ENCODE measurements at regions not wholly inside any gene's neighbourhood (a gene's known extent, or its start where the extent isn't known, plus 50 kb on each side); places are given as distances from the start of the nearest gene placed in this dataset.

- H3K27ac Mint-ChIP-seq: no peak overlapping the region
- ATAC-seq (ENCODE audit: low read depth): no peak
- H3K4me3 Mint-ChIP-seq: no peak overlapping the region
- no peaks in the 10 kb centered on the region for H3K36me3 Mint-ChIP-seq
- DNase-seq (ENCODE audit: low spot score in 2 of 2): no peak
- H3K27me3 Mint-ChIP-seq: no peaks in the 10 kb centered on the region
- no peaks in the 10 kb centered on the region for H3K4me1 Mint-ChIP-seq
- H3K9me3 Mint-ChIP-seq: peaks cover 4% of the 10 kb centered on the region
Measured at GRCh38 chr17:71666047-71666446, 454.8 kb upstream of the SOX9 start.

- Mint-ChIP-seq H3K27ac (no peak overlapping the region), H3K27me3 (no peaks in the 10 kb centered on the region), H3K4me1 (no peaks in the 10 kb centered on the region), H3K4me3 (no peak overlapping the region), H3K9me3 (peaks cover 5% of the 10 kb centered on the region), H3K36me3 (no peaks in the 10 kb centered on the region)
- ATAC-seq (ENCODE audit: low read depth) (no peak), DNase-seq (ENCODE audit: low spot score in 2 of 2) (no peak)
Measured at GRCh38 chr17:71667661-71668060, 453.2 kb upstream of the SOX9 start.

- Mint-ChIP-seq H3K27me3 (no peaks in the 10 kb centered on the region), H3K4me3 (no peak overlapping the region), H3K9me3 (peaks cover 5% of the 10 kb centered on the region), H3K27ac (no peak overlapping the region), H3K36me3 (no peaks in the 10 kb centered on the region), H3K4me1 (no peaks in the 10 kb centered on the region)
- DNase-seq (ENCODE audit: low spot score in 2 of 2) (no peak), ATAC-seq (ENCODE audit: low read depth) (no peak)
Measured at GRCh38 chr17:71668807-71669206, 452.0 kb upstream of the SOX9 start.

- H3K9me3 Mint-ChIP-seq: peaks cover 4% of the 10 kb centered on the region
- no peak overlapping the region for H3K27ac Mint-ChIP-seq
- H3K4me3 Mint-ChIP-seq: no peak overlapping the region
- no peaks in the 10 kb centered on the region for H3K27me3 Mint-ChIP-seq
- H3K36me3 Mint-ChIP-seq: no peaks in the 10 kb centered on the region
- no peak for DNase-seq (ENCODE audit: low spot score in 2 of 2)
- H3K4me1 Mint-ChIP-seq: no peaks in the 10 kb centered on the region
- ATAC-seq (ENCODE audit: low read depth): no peak
Measured at GRCh38 chr17:71677439-71677838, 443.4 kb upstream of the SOX9 start.

- DNase-seq (ENCODE audit: low spot score in 2 of 2) (no peak), ATAC-seq (ENCODE audit: low read depth) (no peak)
- H3K4me3 Mint-ChIP-seq: no peak overlapping the region
- H3K27me3 Mint-ChIP-seq: no peaks in the 10 kb centered on the region
- H3K27ac Mint-ChIP-seq: no peak overlapping the region
- no peaks in the 10 kb centered on the region for H3K4me1 Mint-ChIP-seq
- H3K9me3 Mint-ChIP-seq: peaks cover 12% of the 10 kb centered on the region
- H3K36me3 Mint-ChIP-seq: no peaks in the 10 kb centered on the region
Measured at GRCh38 chr17:71679832-71680231, 441.0 kb upstream of the SOX9 start.

GRCh38 chr17:71681427-71682173 is 439.2 kb upstream of the SOX9 start:
- H3K9me3 Mint-ChIP-seq: peaks cover 12% of the 10 kb centered on the region
- ATAC-seq (ENCODE audit: low read depth) (no peak), DNase-seq (ENCODE audit: low spot score in 2 of 2) (no peak)
- no peak overlapping the region for H3K4me3 Mint-ChIP-seq
- H3K27ac Mint-ChIP-seq: no peak overlapping the region
- no peaks in the 10 kb centered on the region for H3K36me3 Mint-ChIP-seq
- no peaks in the 10 kb centered on the region for H3K27me3 Mint-ChIP-seq
- no peaks in the 10 kb centered on the region for H3K4me1 Mint-ChIP-seq

- Mint-ChIP-seq H3K27me3 (no peaks in the 10 kb centered on the region), H3K4me3 (no peak overlapping the region), H3K36me3 (no peaks in the 10 kb centered on the region), H3K9me3 (peaks cover 12% of the 10 kb centered on the region), H3K27ac (no peak overlapping the region), H3K4me1 (no peaks in the 10 kb centered on the region)
- no peak for ATAC-seq (ENCODE audit: low read depth)
- no peak for DNase-seq (ENCODE audit: low spot score in 2 of 2)
Measured at GRCh38 chr17:71682174-71682494, 438.7 kb upstream of the SOX9 start.

- DNase-seq (ENCODE audit: low spot score in 2 of 2) (no peak), ATAC-seq (ENCODE audit: low read depth) (no peak)
- H3K36me3 Mint-ChIP-seq: no peaks in the 10 kb centered on the region
- no peak overlapping the region for H3K4me3 Mint-ChIP-seq
- no peak overlapping the region for H3K27ac Mint-ChIP-seq
- peaks cover 3% of the 10 kb centered on the region for H3K9me3 Mint-ChIP-seq
- H3K27me3 Mint-ChIP-seq: no peaks in the 10 kb centered on the region
- no peaks in the 10 kb centered on the region for H3K4me1 Mint-ChIP-seq
Measured at GRCh38 chr17:71689782-71690181, 431.0 kb upstream of the SOX9 start.

GRCh38 chr17:71699907-71700306 is 420.9 kb upstream of the SOX9 start:
- no peak for ATAC-seq (ENCODE audit: low read depth)
- no peak for DNase-seq (ENCODE audit: low spot score in 2 of 2)
- Mint-ChIP-seq H3K4me3 (no peak overlapping the region), H3K4me1 (no peaks in the 10 kb centered on the region), H3K27ac (no peak overlapping the region), H3K9me3 (peaks cover 11% of the 10 kb centered on the region), H3K36me3 (no peaks in the 10 kb centered on the region), H3K27me3 (no peaks in the 10 kb centered on the region)

GRCh38 chr17:71703701-71704100 is 417.1 kb upstream of the SOX9 start:
- Mint-ChIP-seq H3K27me3 (no peaks in the 10 kb centered on the region), H3K9me3 (peaks cover 6% of the 10 kb centered on the region), H3K4me3 (no peak overlapping the region), H3K27ac (no peak overlapping the region), H3K36me3 (no peaks in the 10 kb centered on the region), H3K4me1 (no peaks in the 10 kb centered on the region)
- no peak for ATAC-seq (ENCODE audit: low read depth)
- DNase-seq (ENCODE audit: low spot score in 2 of 2): no peak

- Mint-ChIP-seq H3K9me3 (peaks cover 3% of the 10 kb centered on the region), H3K4me3 (no peak overlapping the region), H3K27me3 (no peaks in the 10 kb centered on the region), H3K36me3 (no peaks in the 10 kb centered on the region), H3K27ac (no peak overlapping the region), H3K4me1 (no peaks in the 10 kb centered on the region)
- DNase-seq (ENCODE audit: low spot score in 2 of 2) (no peak), ATAC-seq (ENCODE audit: low read depth) (no peak)
Measured at GRCh38 chr17:71709271-71709890, 411.4 kb upstream of the SOX9 start.

GRCh38 chr17:71709946-71710345 is 410.9 kb upstream of the SOX9 start:
- Mint-ChIP-seq H3K9me3 (no peaks in the 10 kb centered on the region), H3K27ac (no peak overlapping the region), H3K36me3 (no peaks in the 10 kb centered on the region), H3K4me3 (no peak overlapping the region), H3K27me3 (no peaks in the 10 kb centered on the region), H3K4me1 (no peaks in the 10 kb centered on the region)
- ATAC-seq (ENCODE audit: low read depth): no peak
- no peak for DNase-seq (ENCODE audit: low spot score in 2 of 2)

- no peak overlapping the region for H3K27ac Mint-ChIP-seq
- H3K9me3 Mint-ChIP-seq: peaks cover 2% of the 10 kb centered on the region
- no peak for ATAC-seq (ENCODE audit: low read depth)
Measured at GRCh38 chr17:71710816-71711215, 410.0 kb upstream of the SOX9 start.

GRCh38 chr17:71713846-71714245 is 407.0 kb upstream of the SOX9 start:
- Mint-ChIP-seq H3K27ac (no peak overlapping the region), H3K36me3 (no peaks in the 10 kb centered on the region), H3K9me3 (peaks cover 6% of the 10 kb centered on the region), H3K27me3 (no peaks in the 10 kb centered on the region), H3K4me1 (no peaks in the 10 kb centered on the region), H3K4me3 (no peak overlapping the region)
- ATAC-seq (ENCODE audit: low read depth) (no peak), DNase-seq (ENCODE audit: low spot score in 2 of 2) (no peak)

More at GRCh38 chr17:71710816-71711215, 410.0 kb upstream of the SOX9 start:
- no peak for DNase-seq (ENCODE audit: low spot score in 2 of 2)
- Mint-ChIP-seq H3K4me3 (no peak overlapping the region), H3K36me3 (no peaks in the 10 kb centered on the region), H3K4me1 (no peaks in the 10 kb centered on the region), H3K27me3 (no peaks in the 10 kb centered on the region)

GRCh38 chr17:71724339-71724738 is 396.5 kb upstream of the SOX9 start:
- H3K4me3 Mint-ChIP-seq: no peak overlapping the region
- DNase-seq (ENCODE audit: low spot score in 2 of 2): no peak
- no peak for ATAC-seq (ENCODE audit: low read depth)
- H3K9me3 Mint-ChIP-seq: peaks cover 5% of the 10 kb centered on the region
- no peaks in the 10 kb centered on the region for H3K27me3 Mint-ChIP-seq
- no peaks in the 10 kb centered on the region for H3K36me3 Mint-ChIP-seq
- H3K27ac Mint-ChIP-seq: no peak overlapping the region
- no peaks in the 10 kb centered on the region for H3K4me1 Mint-ChIP-seq

All from memory B cell (primary cell).